Motor neuron (in vitro differentiated cells): ENCODE measurements at regions not wholly inside any gene's neighbourhood (a gene's known extent, or its start where the extent isn't known, plus 50 kb on each side); places are given as distances from the start of the nearest gene placed in this dataset.

Experiments used
- ATAC-seq, 8 experiments: fragments of 200-7000 bp; cut with Tn5 transposase; replicated peaks in 6 of 8; 2 replicates each; pipeline ENCODE4 v1.8.0; 2021; ENCODE audit warnings: mild to moderate bottlenecking in 8 of 8, moderate library complexity in 8 of 8
- H3K27ac ChIP-seq, 2 donors: fragments of 250-450 bp; sonication (Bioruptor Pico); 2 replicates each; pipeline ENCODE4 v1.9.0; 2021; ENCODE audit warnings: antibody characterized with exemption in 2 of 2, mild to moderate bottlenecking in 2 of 2, moderate library complexity in 1 of 2
- H3K4me1 ChIP-seq, 2 donors: fragments of 250-450 bp; sonication (Bioruptor Pico); replicated peaks in 1 of 2; 2 replicates each; pipeline ENCODE4 v1.6.1; 2021; ENCODE audit warnings: antibody characterized with exemption in 2 of 2, mild to moderate bottlenecking in 2 of 2, moderate library complexity in 1 of 2
- H3K4me3 ChIP-seq, 5 donors: fragments of 250-450 bp; sonication (Bioruptor Pico); 2 replicates each; pipeline ENCODE4 v1.9.0; 2021; ENCODE audit warnings: antibody characterized with exemption in 5 of 5, mild to moderate bottlenecking in 5 of 5, moderate library complexity in 4 of 5
- WGBS, 10 experiments: fragments of 450-650 bp; shearing (Covaris generic); methylation state at CpG; one replicate each; pipeline ENCODE4 v1.0.0; 2022; 5-methylcytosine and 5-hydroxymethylcytosine counted together
- in situ Hi-C, 9 experiments: fragments of 400-800 bp; cut with MboI; loops; one replicate each; pipeline ENCODE4 v1.15.0; 2021; ENCODE audit warnings: low sequenced_read_pairs in 9 of 9, low pct_unique_long_range_greater_than_20kb in 2 of 9; ENCODE audit not compliant: unreplicated experiment in 9 of 9

GRCh38 chr10:131429141-131429540 is 117.6 kb upstream of the TCERG1L start:
- no peak for ATAC-seq
- H3K27ac ChIP-seq: no peak overlapping the region
- H3K4me1 ChIP-seq: no peaks in the 10 kb centered on the region
- WGBS, 10 experiments: 24 to 74% (median 48%) methylated on average over 2 to 4 of the region's 5 CpGs; no CpG with 5 or more reads in 6 of the 10 experiments
- H3K4me3 ChIP-seq: no peak overlapping the region
- in situ Hi-C loops: no loop called here

- WGBS, 10 experiments: 0 to 100% (median 80%) methylated on average over 1 to 7 of the region's 14 CpGs; no CpG with 5 or more reads in 3 of the 10 experiments
- Histone ChIP-seq H3K27ac (no peak overlapping the region), H3K4me1 (no peaks in the 10 kb centered on the region), H3K4me3 (no peak overlapping the region)
- no peak for ATAC-seq
- in situ Hi-C loops: no loop called here
Measured at GRCh38 chr10:131429942-131430341, 118.4 kb upstream of the TCERG1L start.

GRCh38 chr10:131430716-131431412 is 119.3 kb upstream of the TCERG1L start:
- Histone ChIP-seq H3K4me1 (no peaks in the 10 kb centered on the region), H3K27ac (no peak overlapping the region), H3K4me3 (no peak overlapping the region)
- ATAC-seq: peak in 1 of 8 experiments; percentile 32
- WGBS, 10 experiments: 0 to 100% (median 47%) methylated on average over 1 to 11 of the region's 16 CpGs
- in situ Hi-C loops: no loop called here

GRCh38 chr10:131431533-131431932 is 120.0 kb upstream of the TCERG1L start:
- no peak for ATAC-seq
- in situ Hi-C loops: no loop called here
- WGBS, 10 experiments: 58 to 76% (median 65%) methylated on average over 3 to 7 of the region's 7 CpGs; no CpG with 5 or more reads in 4 of the 10 experiments

GRCh38 chr10:131431978-131432690 is 120.6 kb upstream of the TCERG1L start:
- WGBS, 10 experiments: 38 to 92% (median 71%) methylated on average over 1 to 15 of the region's 16 CpGs; no CpG with 5 or more reads in 3 of the 10 experiments
- Histone ChIP-seq H3K4me3 (no peak overlapping the region), H3K4me1 (no peaks in the 10 kb centered on the region), H3K27ac (no peak overlapping the region)
- ATAC-seq: no peak
- in situ Hi-C loops: no loop called here

More at GRCh38 chr10:131431533-131431932, 120.0 kb upstream of the TCERG1L start:
- H3K27ac ChIP-seq: no peak overlapping the region
- H3K4me1 ChIP-seq: no peaks in the 10 kb centered on the region
- H3K4me3 ChIP-seq: no peak overlapping the region

- no peaks in the 10 kb centered on the region for H3K4me1 ChIP-seq
Measured at GRCh38 chr10:131433568-131433967, 122.0 kb upstream of the TCERG1L start.

GRCh38 chr10:131435232-131435631 is 123.7 kb upstream of the TCERG1L start:
- 40 to 93% (median 60%) methylated on average over 1 to 8 of the region's 9 CpGs; no CpG with 5 or more reads in 3 of the 10 experiments for WGBS, 10 experiments
- no peaks in the 10 kb centered on the region for H3K4me1 ChIP-seq
- in situ Hi-C loops: no loop called here
- no peak overlapping the region for H3K4me3 ChIP-seq
- no peak for ATAC-seq
- no peak overlapping the region for H3K27ac ChIP-seq

More at GRCh38 chr10:131433568-131433967, 122.0 kb upstream of the TCERG1L start:
- no peak overlapping the region for H3K4me3 ChIP-seq
- 33 to 86% (median 68%) methylated on average over 1 to 7 of the region's 8 CpGs; no CpG with 5 or more reads in 4 of the 10 experiments for WGBS, 10 experiments
- in situ Hi-C loops: no loop called here
- ATAC-seq: no peak
- H3K27ac ChIP-seq: no peak overlapping the region

- WGBS, 10 experiments: 20 to 93% (median 26%) methylated on average over 1 to 16 of the region's 18 CpGs; no CpG with 5 or more reads in 6 of the 10 experiments
- H3K4me3 ChIP-seq: no peak overlapping the region
- no peaks in the 10 kb centered on the region for H3K4me1 ChIP-seq
- in situ Hi-C loops: no loop called here
- no peak for ATAC-seq
- no peak overlapping the region for H3K27ac ChIP-seq
Measured at GRCh38 chr10:131435760-131436457, 124.4 kb upstream of the TCERG1L start.

- WGBS, 10 experiments: 0 to 76% (median 27%) methylated on average over 1 to 4 of the region's 4 CpGs; no CpG with 5 or more reads in 1 of the 10 experiments
- in situ Hi-C loops: no loop called here
- no peak for ATAC-seq
- H3K4me3 ChIP-seq: no peak overlapping the region
- H3K4me1 ChIP-seq: no peaks in the 10 kb centered on the region
- H3K27ac ChIP-seq: no peak overlapping the region
Measured at GRCh38 chr10:131436458-131436857, 124.9 kb upstream of the TCERG1L start.

- no peaks in the 10 kb centered on the region for H3K4me1 ChIP-seq
- in situ Hi-C loops: no loop called here
- no peak overlapping the region for H3K27ac ChIP-seq
- 0 to 100% (median 80%) methylated on average over 1 to 11 of the region's 13 CpGs; no CpG with 5 or more reads in 2 of the 10 experiments for WGBS, 10 experiments
- H3K4me3 ChIP-seq: no peak overlapping the region
- ATAC-seq: no peak
Measured at GRCh38 chr10:131437556-131438475, 126.3 kb upstream of the TCERG1L start.

GRCh38 chr10:131438665-131439064 is 127.1 kb upstream of the TCERG1L start:
- no peak overlapping the region for H3K27ac ChIP-seq
- WGBS, 10 experiments: 7 to 83% (median 43%) methylated on average over 1 to 4 of the region's 4 CpGs; no CpG with 5 or more reads in 2 of the 10 experiments
- ATAC-seq: no peak
- in situ Hi-C loops: no loop called here
- no peak overlapping the region for H3K4me3 ChIP-seq
- H3K4me1 ChIP-seq: no peaks in the 10 kb centered on the region

- in situ Hi-C loops: no loop called here
- Histone ChIP-seq H3K27ac (no peak overlapping the region), H3K4me3 (no peak overlapping the region), H3K4me1 (no peaks in the 10 kb centered on the region)
- 0 to 74% (median 49%) methylated on average over 1 to 5 of the region's 6 CpGs; no CpG with 5 or more reads in 3 of the 10 experiments for WGBS, 10 experiments
- ATAC-seq: no peak
Measured at GRCh38 chr10:131439705-131440104, 128.2 kb upstream of the TCERG1L start.
